A549 (cell line): ENCODE measurements at regions not wholly inside any gene's neighbourhood (a gene's known extent, or its start where the extent isn't known, plus 50 kb on each side); places are given as distances from the start of the nearest gene placed in this dataset.

Experiments
- ATAC-seq, 2 experiments: fragments of 200-7000 bp in 1 of 2; fragments of >200 bp in 1 of 2; cut with Nextera tagmentation in 1 of 2; cut with Tn5 transposase in 1 of 2; 3 replicates each; pipeline versions ENCODE4 v1.8.0 to v1.9.1; 2018 to 2020; ENCODE audit warnings: mild to moderate bottlenecking in 1 of 2, moderate library complexity in 1 of 2
- CTCF ChIA-PET: fragments of 300-600 bp; sonication (Branson Sonifier 250); formaldehyde crosslinking; extraction: SDS; loops from one replicate; lab custom pipeline; 2021; ENCODE audit warnings: antibody characterized with exemption, inconsistent platforms; lab: Yijun Ruan, JAX
- POLR2A ChIA-PET: fragments of 350-600 bp; formaldehyde crosslinking; extraction: SDS; loops from one replicate; lab custom pipeline; 2021; ENCODE audit warnings: antibody characterized with exemption, inconsistent platforms; lab: Yijun Ruan, JAX
- DNase-seq, 2 experiments: peaks; one replicate each; pipeline versions ENCODE4 v3.0.0 to v3.0.0-alpha.2; 2011 to 2016; ENCODE audit warnings: low read depth in 1 of 2, low spot score in 1 of 2
- FAIRE-seq: peaks from 2 replicates; lab custom pipeline; 2011; peaks lifted over from hg19 to GRCh38; lab: Jason Lieb, UNC
- H3K27ac ChIP-seq, 2 experiments: fragments of >200 bp; sonication (Bioruptor Twin); formaldehyde crosslinking; 3 replicates each; pipeline ENCODE4 v1.5.1; 2016 to 2017
- H3K4me1 ChIP-seq: fragments of >200 bp; sonication (Bioruptor Twin); formaldehyde crosslinking; 3 replicates; pipeline ENCODE4 v1.6.1; 2016
- H3K4me2 ChIP-seq: fragments of >200 bp; sonication (Bioruptor Twin); formaldehyde crosslinking; 3 replicates; pipeline ENCODE4 v1.6.1; 2016
- H3K4me3 ChIP-seq: fragments of >200 bp; sonication (Bioruptor Twin); formaldehyde crosslinking; 3 replicates; pipeline ENCODE4 v1.5.1; 2016
- H3K9me3 ChIP-seq: fragments of >200 bp; sonication (Bioruptor Twin); formaldehyde crosslinking; 3 replicates; pipeline ENCODE4 v1.6.1; 2016
- ATOH8 ChIP-seq: fragments of 250-450 bp; sonication (Bioruptor Pico); IDR thresholded peaks from 2 replicates; pipeline ENCODE4 v1.5.0; 2020; ENCODE audit warnings: low read depth, mild to moderate bottlenecking, moderate library complexity
- BCL3 ChIP-seq: fragments of >200 bp; sonication (Bioruptor Twin); formaldehyde crosslinking; IDR thresholded peaks from 3 replicates; pipeline ENCODE4 v1.6.1; 2016
- CBX2 ChIP-seq: fragments of 200-600 bp; sonication (generic); IDR thresholded peaks from 2 replicates; pipeline ENCODE4 v1.6.1; 2016; ENCODE audit warnings: low read depth, mild to moderate bottlenecking, borderline replicate concordance
- CEBPB ChIP-seq, 2 experiments: fragments of >200 bp in 1 of 2; sonication (Bioruptor Twin) in 1 of 2; formaldehyde crosslinking in 1 of 2; IDR thresholded peaks; 2 replicates each; pipeline ENCODE4 v1.6.1; 2012 to 2016
- CTCF ChIP-seq: fragments of >200 bp; sonication (Bioruptor Twin); formaldehyde crosslinking; IDR thresholded peaks from 3 replicates; pipeline ENCODE4 v1.5.1; 2016
- EHF ChIP-seq: fragments of 250-450 bp; sonication (Bioruptor Pico); IDR thresholded peaks from 2 replicates; pipeline ENCODE4 v1.5.0; 2020; ENCODE audit warnings: mild to moderate bottlenecking
- EHMT2 ChIP-seq: fragments of 200-600 bp; sonication (generic); IDR thresholded peaks from 2 replicates; pipeline ENCODE4 v1.6.1; 2016; ENCODE audit warnings: antibody characterized with exemption, low read depth, mild to moderate bottlenecking, moderate library complexity
- EP300 ChIP-seq, 2 experiments: fragments of >200 bp; sonication (Bioruptor Twin); formaldehyde crosslinking; IDR thresholded peaks; 2 replicates in 1 of 2; 3 replicates in 1 of 2; pipeline ENCODE4 v1.6.1; 2016 to 2017
- FOSB ChIP-seq: fragments of 250-450 bp; sonication (Bioruptor Pico); IDR thresholded peaks from 2 replicates; pipeline ENCODE4 v1.5.0; 2020; ENCODE audit warnings: mild to moderate bottlenecking, moderate library complexity
- HES2 ChIP-seq: fragments of >200 bp; sonication (Bioruptor Twin); formaldehyde crosslinking; IDR thresholded peaks from 2 replicates; pipeline ENCODE4 v1.6.1; 2016
- HEYL ChIP-seq: fragments of 250-450 bp; sonication (Bioruptor Pico); IDR thresholded peaks from 2 replicates; pipeline ENCODE4 v1.8.0; 2021; ENCODE audit warnings: mild to moderate bottlenecking, moderate library complexity
- HMGXB4 ChIP-seq: fragments of 250-450 bp; sonication (Bioruptor Pico); IDR thresholded peaks from 2 replicates; pipeline ENCODE4 v1.5.0; 2021; ENCODE audit warnings: mild to moderate bottlenecking, moderate library complexity, borderline replicate concordance
- HOXB13 ChIP-seq: fragments of 250-450 bp; sonication (Bioruptor Pico); IDR thresholded peaks from 2 replicates; pipeline ENCODE4 v1.5.0; 2020; ENCODE audit warnings: low read depth, mild to moderate bottlenecking, moderate library complexity
- MYC ChIP-seq: IDR thresholded peaks from 2 replicates; pipeline ENCODE4 v1.6.1; 2012; ENCODE audit warnings: mild to moderate bottlenecking, inconsistent platforms, low read length, improper control_type of control experiment, borderline replicate concordance
- NFE2L2 ChIP-seq: fragments of 150-350 bp; conservative IDR thresholded peaks from 2 replicates; pipeline ENCODE4 v1.6.1; 2014; ENCODE audit warnings: low read length
- PBX3 ChIP-seq: IDR thresholded peaks from 2 replicates; pipeline ENCODE4 v1.6.1; 2012
- PHF8 ChIP-seq: fragments of 200-600 bp; sonication (generic); IDR thresholded peaks from 2 replicates; pipeline ENCODE4 v1.6.1; 2016; ENCODE audit warnings: low read depth, mild to moderate bottlenecking, antibody characterized with exemption, moderate library complexity, borderline replicate concordance
- POLR2A ChIP-seq: IDR thresholded peaks from 2 replicates; pipeline ENCODE4 v1.6.1; 2012; ENCODE audit warnings: mild to moderate bottlenecking, low read length
- RCOR1 ChIP-seq: fragments of 150-350 bp; IDR thresholded peaks from 2 replicates; pipeline ENCODE4 v1.6.1; 2014; ENCODE audit warnings: antibody characterized with exemption, low read length, low read depth
- ZC3H11A ChIP-seq: fragments of 450-650 bp; IDR thresholded peaks from 2 replicates; pipeline ENCODE4 v1.6.1; 2014; ENCODE audit warnings: antibody characterized with exemption, mild to moderate bottlenecking
- ZSCAN20 ChIP-seq: fragments of 250-450 bp; sonication (Bioruptor Pico); IDR thresholded peaks from 2 replicates; pipeline ENCODE4 v1.8.0; 2022; ENCODE audit warnings: mild to moderate bottlenecking, moderate library complexity
- WGBS: methylation state at CpG from one replicate; pipeline ENCODE4 v1.1.6; 2017; ENCODE audit errors: missing lambda C conversion rate; 5-methylcytosine and 5-hydroxymethylcytosine counted together

GRCh38 chr14:86796221-86797074 lies 1196.5 kb downstream of the GALC start:
- ATAC-seq (no peak), FAIRE-seq (no peak), DNase-seq (no peak)
- TF ChIP-seq RCOR1 = no peak
- no peak for TF ChIP-seq EHMT2
- TF ChIP-seq MYC = no peak
- no peak for TF ChIP-seq FOSB
- TF ChIP-seq EHF (CRISPR knock-in tag) = no peak
- ChIA-PET POLR2A (no interaction called here), CTCF (no interaction called here)
- Histone ChIP-seq H3K4me2 (no peak overlapping the region), H3K9me3 (peaks cover 6% of the 10 kb centered on the region; the same call in 1 of the 3 replicates), H3K4me1 (no peaks in the 10 kb centered on the region), H3K4me3 (no peak overlapping the region), H3K27ac (no peak overlapping the region)
- 3% methylated on average over 6 of the region's 6 CpGs for WGBS

- no peaks in the 10 kb centered on the region for H3K4me1 ChIP-seq
- peaks cover 6% of the 10 kb centered on the region; the same call in 1 of the 3 replicates for H3K9me3 ChIP-seq
- no peak overlapping the region for H3K4me3 ChIP-seq
- no peak for FAIRE-seq
- no peak for DNase-seq
- H3K27ac ChIP-seq = no peak overlapping the region
- CTCF ChIA-PET = no interaction called here
- POLR2A ChIA-PET = no interaction called here
- ATAC-seq = no peak
- no peak for TF ChIP-seq CBX2
- TF ChIP-seq ZC3H11A = no peak
- no peak for TF ChIP-seq HMGXB4 (CRISPR knock-in tag)
- H3K4me2 ChIP-seq = no peak overlapping the region
Observed at GRCh38 chr14:86794689-86795088, 1198.3 kb downstream of the GALC start.

- ATAC-seq (no peak), DNase-seq (no peak), FAIRE-seq (no peak)
- Histone ChIP-seq H3K4me3 (no peak overlapping the region), H3K4me2 (no peak overlapping the region), H3K27ac (no peak overlapping the region), H3K9me3 (peaks cover 6% of the 10 kb centered on the region; the same call in 1 of the 3 replicates), H3K4me1 (no peaks in the 10 kb centered on the region)
- TF ChIP-seq CTCF (no peak), ZSCAN20 (CRISPR knock-in tag) (no peak), HEYL (CRISPR knock-in tag) (no peak), HES2 (no peak), CBX2 (no peak), BCL3 (no peak), HOXB13 (CRISPR knock-in tag) (no peak), POLR2A (no peak), PBX3 (no peak), EP300 (IDR thresholded peaks at IDR 0.05) (no peak), ATOH8 (CRISPR knock-in tag) (no peak), CEBPB (IDR thresholded peaks at IDR 0.05) (no peak), PHF8 (no peak), NFE2L2 (no peak)
- ChIA-PET CTCF (no interaction called here), POLR2A (no interaction called here)
- WGBS = 7% methylated on average over 5 of the region's 5 CpGs
Observed at GRCh38 chr14:86790408-86791364, 1202.3 kb downstream of the GALC start.
